UCSD-AML1 (cell line): ENCODE measurements at regions not wholly inside any gene's neighbourhood (a gene's known extent, or its start where the extent isn't known, plus 50 kb on each side); places are given as distances from the start of the nearest gene placed in this dataset.

Experiments used
- DNase-seq: peaks from one replicate; lab custom pipeline; 2025; ENCODE audit not compliant: unreplicated experiment; lab: John Stamatoyannopoulos, UW

DNA sequence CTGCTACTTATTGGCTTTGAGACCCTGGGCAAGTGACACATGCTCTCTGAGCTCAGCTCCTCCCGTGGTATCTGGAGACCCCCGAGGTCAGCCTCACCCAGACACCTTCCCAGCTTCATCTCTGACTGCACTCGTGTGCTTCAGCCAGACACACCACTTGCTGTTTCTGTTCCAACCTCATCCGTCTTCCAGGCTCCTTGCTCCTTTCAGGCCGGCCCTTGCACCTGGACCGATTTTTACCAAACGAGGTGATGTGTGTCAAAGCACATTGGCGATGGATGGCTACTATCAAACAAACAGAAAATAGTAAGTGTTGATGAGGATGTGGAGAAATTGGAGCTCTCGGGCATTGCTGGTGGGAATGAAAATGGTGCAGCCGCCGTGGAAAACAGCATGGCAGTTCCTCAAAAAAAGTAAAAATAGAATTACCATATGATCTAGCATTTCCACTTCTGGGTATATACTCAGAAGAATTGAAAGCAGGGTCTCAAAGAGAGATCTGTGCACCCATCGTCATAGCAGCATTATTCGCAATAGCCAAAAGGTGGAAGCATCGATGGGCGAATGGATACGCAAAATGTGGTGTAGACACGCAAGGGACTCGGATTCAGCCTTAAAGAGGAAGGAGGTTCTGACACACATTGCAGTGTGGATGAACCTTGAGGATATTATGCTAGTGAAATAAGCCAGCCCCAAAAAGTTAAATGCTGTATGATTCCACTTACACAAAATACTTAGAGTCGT is 96.1 kb upstream of the IER5L start:
- DNase-seq: no peak

DNA sequence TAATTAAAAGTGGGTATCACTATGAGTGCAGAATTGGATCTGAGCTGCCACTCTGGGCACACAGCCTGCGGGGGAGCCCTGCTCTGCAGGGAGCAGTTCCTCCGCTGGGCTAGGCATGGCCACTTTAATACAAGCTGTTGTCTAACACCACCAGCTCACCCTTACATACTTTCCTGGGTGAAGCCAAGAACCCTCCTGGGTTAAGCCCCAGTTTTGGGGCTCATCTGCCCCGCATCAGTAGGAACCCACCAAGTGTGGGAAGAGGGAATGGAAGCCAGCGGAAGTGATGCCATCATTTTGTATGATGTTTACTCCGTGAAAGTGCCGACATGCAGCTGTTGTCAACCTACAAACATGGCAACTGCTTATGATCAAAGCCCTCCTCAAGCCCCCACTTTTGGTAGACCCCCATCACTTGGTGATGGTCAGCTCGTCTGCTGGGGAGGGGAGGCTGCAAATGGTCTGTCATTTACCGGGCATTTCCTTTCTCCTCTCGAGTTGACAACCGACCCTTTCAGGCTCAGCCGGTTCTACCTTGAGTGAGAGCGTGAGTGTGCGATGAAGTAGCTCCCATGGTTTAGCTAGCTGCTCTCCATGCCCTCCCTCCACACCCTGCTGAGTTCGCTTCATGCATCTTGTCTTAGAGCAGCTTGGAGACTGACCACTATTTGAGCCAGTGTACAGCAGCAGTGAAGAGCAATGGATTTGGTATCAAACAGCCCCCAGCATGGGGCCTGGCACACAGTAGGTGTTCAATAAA is 95.3 kb upstream of the IER5L start:
- DNase-seq: no peak

DNA sequence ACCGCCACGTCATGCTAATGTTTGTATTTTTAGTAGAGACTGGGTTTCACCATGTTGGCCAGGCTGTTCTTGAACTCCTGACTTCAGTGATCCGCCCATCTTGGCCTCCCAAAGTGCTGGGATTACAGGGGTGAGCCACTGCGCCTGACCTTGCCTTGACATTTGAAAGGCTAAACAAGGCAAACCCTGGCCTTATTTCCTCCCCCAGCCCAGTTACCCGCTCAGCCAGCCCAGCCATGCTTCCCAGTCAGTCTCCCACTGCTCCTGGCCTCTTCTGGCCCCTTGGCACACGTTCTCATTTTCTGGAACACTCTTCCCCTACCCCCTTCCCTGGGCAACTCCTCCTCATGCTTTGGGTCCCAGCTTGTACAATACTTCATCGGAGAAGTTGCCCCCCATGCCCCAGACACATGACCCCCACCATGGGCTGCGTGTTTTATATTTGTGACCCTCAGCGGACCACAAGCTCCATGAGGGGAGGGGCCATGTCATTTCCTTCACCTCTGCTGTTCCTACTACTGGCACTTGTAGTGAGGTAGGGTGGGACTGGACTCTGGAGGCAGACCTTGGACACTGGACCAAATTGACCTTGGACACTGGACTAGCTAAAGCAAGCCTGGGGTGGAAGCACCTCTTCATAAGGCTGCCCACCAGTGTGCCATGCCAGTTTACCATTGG is 94.4 kb upstream of the IER5L start:
- DNase-seq: no peak

DNA sequence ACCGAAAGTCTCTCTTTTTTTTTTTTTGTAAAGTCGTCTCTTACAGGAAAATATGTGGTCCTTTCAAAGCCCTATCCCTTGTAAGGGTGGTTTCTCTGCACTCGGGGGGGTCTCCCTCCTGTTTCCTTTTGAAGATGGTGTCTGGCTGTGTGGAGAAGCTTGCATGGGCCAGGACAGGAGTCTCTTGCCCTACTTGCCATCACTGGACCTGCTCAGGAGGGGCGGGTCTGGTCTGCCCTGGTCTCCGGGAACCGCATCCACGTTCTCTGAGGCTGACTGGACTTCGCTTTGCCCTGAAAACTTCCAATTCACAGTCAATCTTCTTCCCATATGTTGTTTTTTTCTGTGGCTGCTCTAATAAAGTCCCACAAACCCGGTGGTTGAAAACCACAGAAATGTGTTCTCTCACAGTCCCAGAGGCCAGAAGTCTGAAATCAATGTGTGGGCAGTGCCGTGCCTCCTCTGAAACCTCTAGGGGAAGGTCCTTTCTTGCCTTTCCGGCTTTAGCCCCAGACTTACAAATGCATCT is 92.9 kb upstream of the IER5L start:
- DNase-seq: peak; percentile 57

DNA sequence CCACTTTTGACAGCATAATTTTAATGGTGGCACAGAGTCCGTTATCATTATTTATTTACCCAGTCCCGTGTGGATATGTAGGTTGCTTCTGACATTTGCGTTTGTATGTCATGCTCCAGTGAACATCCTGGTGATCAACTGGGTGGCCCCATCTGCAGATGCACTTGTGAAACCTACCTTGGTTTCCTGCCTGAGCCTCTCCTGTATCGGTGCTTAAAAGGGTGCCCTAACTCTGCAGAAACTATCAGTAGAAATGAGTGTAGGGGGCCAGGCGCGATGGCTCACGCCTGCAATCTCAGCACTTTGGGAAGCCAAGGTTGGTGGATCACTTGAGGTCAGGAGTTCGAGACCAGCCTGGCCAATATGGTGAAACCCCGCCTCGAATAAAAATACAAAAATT is 92.1 kb upstream of the IER5L start:
- no peak for DNase-seq

DNA sequence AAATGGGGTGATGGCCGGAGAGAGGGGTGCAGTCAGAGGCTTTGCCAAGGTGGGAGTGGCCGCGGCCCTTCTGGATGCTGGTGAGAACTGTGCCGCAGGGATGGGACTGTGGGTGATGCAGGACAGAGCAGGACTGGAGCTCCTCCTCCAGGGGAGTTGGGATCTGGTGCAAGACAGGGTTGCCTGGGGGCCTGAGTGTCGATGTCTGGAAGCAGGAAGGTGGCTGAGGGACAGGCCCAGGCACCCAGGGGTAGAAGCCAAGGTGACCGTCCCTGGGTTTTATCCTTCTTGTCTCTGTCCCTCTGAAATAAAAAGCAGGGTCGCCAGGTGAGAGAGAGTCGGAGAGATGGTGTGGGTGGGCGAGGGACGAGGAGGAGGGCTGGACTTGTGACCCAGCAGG is 89.1 kb upstream of the IER5L start:
- DNase-seq: no peak

DNA sequence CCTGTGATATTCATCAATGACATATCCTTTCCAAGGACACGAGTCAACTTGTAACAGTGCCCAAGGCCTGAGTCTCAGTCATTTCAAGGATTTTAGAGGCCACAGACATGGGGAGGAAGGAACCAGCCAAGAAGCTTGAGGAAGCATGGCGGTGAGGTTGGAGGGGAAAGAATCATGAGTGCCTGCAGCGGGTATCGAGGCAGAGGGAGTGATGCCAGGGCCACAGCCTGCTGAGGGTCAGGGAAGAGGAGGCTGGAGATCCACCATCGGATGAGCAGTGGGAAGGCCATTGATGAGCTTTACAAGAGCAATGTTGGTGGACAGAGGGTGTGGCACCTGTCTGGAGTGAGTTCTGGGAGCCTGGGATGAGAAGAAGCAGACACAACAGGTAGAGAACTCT is 88.5 kb upstream of the IER5L start:
- no peak for DNase-seq

DNA sequence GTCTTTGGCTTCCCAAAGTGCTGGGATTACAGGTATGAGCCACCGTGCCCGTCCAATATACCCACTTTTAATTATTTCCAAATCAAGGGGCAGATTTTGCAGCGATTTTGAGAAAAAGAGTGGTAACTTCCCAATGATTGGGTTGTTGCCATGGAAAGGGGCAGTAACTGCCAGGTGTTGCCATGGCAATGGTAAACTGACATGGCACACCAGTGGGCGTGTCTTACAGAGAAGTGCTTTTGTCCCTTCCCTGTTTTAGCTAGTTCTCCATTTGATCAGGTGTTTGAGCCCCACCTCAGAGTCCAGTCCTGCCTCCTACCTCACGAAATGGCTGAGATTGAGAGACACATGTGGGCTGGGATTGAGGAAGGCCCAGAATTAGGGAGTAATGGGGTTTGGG is 86.3 kb upstream of the IER5L start:
- no peak for DNase-seq

DNA sequence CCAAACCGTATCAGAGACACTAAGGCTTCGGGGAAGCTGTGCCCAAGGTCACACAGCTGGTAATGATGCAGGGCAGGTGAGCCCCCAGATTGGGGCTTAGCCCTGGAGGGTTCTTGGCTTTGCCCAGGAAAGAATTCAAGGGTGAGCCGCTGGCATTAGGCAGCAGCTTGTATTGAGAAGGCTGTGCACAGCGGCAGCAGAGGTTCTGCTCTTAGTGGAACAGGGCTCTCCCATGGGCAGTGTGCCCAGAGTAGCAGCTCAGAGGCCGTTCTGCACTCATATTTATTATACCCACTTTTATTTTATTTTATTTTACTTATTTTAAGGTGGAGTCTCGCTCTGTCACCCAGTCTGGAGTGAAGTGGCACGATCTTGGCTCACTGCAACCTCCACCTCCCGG is 85.8 kb upstream of the IER5L start:
- DNase-seq: no peak

DNA sequence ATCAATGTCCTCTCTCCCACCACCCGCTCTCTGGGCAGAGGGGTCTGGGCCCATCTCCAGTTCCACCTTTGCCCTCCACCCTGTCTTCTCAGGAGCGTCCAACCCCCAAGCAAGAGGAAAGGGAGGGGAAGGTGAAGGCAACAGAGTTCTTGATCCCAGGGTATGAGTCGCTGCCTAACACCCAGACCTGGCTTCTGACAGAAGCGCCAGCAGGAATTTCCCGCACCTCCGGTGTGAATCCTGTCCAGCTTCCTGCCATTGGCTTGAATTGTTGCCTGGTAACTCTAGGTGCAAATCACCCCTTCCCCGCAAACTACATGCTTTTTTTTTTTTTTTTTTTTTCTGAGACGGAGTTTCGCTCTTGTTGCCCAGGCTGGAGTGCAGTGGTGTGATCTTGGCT is 84.2 kb upstream of the IER5L start:
- no peak for DNase-seq

DNA sequence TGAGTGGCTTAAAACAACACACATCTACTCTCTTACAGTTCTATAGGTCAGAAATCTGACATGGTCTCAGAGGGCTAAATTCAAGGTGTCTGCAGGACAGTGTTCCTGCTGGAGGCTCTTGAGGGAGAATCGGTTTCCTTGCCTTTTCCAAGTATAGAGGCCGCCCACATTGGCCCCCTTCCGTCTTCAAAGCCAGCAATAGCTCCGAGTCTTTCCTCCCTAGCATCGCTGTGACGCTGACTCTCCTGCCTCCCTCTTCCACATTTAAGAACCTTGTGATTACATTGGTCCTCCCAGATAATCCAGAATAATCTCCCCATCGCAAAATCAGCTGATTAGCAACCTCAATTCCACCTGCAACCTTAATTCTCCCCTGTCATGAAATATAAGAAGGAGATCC is 81.3 kb upstream of the IER5L start:
- DNase-seq: no peak

DNA sequence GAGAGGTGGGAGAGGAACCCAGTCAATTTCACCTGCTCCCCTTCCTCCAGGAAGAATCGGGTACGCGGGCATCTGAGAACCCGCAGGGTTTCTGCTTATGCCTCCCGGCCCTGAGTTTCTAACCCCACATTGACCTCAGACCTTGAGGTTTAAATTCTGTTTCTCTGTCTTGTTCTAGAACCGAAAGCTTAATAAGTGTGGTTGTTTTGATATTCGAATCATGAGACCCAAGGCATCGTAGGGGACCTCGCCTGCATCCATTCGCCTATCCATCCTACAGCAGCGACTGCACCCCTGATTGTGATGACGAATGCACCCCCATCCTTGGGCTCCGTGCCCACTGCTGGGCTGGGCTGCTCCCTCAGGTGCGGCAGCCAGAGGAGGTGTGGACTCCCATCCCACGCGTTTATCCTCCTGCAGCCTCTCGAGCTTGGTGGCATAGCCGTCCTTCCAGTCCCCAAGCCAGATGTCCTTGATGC is 80.8 kb upstream of the IER5L start:
- DNase-seq: no peak

DNA sequence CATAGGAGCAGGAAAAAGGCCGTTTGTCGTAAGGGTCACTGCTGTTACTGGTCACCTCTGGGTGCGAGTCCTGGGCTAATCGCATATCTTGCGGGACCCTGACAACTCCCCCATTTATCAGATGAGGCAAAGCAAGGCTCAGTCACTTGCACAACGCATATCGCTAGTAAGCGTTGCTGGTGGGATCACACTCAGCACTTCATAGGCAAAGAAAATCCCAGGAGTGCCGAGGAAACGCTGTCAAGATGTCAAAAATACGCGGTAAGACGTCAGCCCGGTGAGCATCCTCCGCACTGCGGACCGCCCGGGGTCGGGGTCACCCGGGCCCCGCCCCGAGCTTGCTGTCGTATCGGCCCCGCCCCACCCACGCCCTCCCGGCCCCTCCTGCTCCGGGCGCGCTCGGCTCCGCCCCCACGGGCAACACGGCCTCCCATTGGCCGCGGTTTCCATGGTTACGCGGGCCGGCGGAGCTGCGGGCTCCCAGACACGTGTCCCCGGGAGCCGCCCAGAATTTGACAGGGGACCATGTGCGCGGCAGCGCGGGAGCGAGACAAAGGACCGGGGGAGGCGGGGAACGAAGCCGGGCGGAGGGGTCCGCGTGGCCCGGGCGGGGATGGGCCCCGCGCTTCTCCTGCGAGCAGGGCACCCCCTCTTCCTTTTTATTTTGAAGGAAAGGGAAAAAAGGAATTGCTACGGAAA is 80.2 kb upstream of the IER5L start:
- peak; percentile 91 for DNase-seq

DNA sequence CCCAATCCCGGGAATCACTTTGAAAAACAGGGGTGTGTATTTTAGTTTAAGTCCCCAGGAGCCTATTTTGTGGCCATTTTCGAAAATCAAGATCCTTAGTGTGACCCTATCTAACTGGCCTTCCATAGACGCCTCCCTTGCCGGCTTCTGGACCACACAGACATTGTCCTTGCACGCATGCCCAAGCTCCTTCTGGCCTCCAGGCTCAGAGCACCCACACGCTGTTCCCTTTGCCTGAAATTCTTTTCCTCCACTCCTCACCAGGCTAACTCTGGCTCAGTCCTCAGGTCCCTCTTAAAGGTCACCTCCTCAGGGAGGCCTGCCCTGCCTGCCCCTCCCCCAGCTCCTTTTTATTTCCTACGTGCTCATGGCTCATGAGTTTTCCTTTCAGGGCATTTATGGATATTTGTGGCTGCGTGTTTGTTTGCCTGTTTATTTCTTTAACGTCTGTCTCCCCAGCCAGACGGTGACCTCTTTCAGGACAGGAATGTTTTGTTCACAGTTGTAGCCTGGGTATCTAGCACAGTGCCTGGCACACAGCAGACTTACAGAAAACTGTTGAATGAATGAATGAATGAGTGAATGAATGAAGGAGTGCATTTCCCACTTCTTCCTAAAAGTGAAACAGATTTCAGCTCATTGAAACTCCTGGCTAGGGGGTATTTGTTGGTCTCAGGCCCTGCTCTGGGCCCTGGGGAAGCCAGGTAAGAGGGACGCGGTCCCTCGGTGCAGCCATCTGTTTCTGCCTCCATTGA is 79.1 kb upstream of the IER5L start:
- no peak for DNase-seq

DNA sequence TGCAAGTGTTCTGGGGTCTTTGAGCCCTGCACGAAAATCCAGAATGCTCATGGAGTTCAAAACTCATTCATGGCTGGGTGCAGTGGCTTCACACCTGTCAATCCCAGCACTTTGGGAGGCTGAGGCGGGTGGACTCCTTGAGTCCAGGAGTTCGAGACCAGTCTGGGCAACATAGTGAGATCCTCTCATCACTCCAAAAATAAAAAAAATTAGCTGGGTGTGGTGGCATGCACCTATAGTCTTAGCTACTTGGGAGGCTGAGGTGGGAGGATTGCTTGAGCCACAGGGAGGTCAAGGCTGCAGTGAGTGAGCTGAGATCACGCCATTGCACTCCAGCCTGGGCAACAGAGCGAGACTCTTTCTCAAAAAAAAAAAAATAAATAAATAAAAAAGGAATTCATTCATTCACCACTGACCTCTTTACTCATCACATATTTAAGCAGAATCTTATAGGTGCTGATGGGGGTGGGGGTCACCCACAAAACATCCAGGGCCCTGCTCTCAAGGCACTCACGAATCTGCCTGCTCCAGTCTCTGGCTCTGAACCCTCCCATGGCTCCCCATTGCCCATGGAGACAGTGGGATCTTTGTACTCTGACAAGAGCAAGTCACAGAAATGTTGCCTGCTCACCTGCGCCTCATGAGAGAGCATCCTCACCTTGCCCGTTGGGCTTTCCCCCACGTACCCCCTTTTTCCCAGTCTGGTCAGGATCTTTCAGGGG is 76.7 kb upstream of the IER5L start:
- DNase-seq: no peak

DNA sequence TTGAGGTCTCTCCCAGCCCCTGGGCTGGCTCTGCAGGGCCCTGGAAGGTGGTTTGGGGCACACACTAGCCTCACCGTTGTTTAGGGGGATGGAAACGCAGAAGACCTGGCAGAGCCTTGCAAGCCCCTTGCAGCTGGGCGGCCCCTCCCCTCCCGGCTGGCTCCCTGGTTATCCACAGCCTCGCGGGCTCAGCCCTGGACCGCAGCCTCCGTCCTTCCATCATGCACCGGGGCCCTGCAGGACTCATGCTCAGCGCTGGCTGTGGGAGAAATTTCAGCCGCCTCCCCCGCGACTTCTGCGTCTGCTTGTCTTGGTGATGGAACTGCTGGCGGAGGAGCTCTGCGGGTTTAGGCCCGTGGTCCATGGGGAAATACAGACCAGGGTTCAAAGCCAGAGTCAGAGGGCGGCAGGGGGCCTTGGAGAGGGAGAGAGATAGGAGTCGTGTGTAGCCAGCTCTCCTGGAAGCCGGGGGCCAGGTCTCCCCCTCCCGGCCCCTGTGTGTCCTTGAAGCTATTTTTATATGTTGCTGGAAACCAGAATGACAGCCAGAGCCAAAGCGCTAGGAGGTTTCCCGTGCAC is 75.8 kb upstream of the IER5L start:
- peak; percentile 27 for DNase-seq

DNA sequence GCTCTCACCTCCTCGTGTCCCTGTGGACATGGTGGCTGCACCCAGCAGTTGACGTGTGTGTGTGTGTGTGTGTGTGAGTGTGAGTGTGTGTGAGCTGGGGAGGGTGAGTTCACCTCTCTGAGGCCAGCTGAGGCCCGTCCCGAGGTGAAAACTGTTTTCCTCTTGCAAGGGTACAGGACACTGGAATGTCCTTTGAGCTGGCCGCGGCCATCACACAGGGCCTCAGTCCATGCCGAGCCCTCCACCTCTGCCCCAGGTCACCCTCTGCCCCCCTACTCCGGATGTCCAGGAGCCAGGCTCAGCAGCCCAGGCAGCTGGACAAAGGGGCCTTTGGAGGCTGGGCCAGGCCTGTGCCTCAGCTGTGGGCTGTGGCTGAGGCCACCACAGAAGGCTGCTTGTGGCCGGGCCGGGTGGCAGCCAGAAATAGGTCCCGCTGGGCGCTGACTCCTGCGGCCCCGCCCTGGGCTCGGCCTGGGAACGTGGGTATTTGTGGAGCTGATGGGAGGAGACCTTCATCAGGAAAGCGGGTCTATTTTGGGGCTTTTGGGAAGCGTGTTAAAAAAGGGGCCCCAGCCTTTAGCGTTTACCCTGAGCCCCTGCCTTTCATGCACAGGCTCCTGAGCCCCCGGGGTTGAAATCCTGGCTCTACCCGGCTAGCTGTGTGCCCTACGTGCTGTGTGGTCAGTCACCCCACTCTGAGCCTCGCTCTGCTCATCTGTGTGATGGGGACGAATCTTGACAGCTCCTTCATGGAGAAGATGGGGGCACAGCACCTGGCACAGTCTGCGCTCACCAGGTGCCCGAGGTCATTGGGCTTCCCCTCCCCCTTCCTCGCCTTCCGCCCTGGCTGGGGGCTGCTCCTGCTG is 75.1 kb upstream of the IER5L start:
- no peak for DNase-seq

DNA sequence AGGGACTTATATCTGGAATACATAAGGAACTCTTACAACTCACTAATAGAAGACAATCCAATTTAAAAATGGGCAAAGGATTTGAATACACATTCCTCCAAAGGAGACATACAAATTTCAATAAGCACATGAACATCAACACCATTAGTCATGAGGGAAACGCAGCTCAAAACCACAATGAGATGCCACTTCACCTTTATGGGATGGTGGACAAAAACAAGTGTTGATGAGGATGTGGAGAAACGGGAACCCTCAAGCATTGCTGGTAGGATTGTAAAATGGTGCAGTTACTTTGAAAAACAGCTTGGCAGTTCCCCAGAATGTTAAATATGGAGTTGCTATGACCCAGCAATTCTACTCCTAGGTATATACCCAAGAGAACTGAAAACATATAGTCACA is 72.7 kb upstream of the IER5L start:
- DNase-seq: no peak
